ENCODE measurements at regions not wholly inside any gene's neighbourhood (a gene's known extent, or its start where the extent isn't known, plus 50 kb on each side); places are given as distances from the start of the nearest gene placed in this dataset.

DNA sequence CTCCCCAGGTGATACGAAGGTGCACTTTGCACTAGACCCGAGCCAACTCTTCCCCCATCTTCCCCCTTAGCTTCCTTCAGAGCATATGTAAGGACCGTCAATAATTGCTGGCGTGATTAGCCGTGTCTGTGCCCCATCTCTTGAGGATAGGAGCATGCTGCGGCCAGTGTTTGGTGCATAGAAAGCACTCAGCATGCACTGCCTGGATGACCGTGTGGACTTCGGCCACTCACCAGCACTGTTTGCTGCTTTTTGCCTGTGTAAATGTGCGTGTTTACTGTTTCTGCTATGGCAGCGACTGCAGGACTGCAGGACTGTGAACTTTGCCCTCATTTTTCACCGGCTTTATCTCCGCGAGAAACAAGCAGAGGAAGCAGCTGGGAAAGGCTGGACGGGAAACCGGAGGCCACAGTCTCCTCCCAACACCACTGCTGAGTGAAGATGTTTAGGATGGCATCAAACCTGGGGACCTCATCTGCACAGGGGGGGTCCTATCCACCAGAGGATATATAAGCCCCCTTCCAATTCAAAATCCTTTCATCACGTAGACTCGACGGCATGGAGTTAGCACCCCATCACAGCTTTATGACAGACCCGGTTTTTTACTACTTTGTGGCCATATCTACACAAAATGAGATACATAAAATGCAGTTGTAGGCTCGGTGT lies 150.6 kb upstream of the AFDN start (continued):
- peak; percentile 77; the same call in 1 of the 2 replicates for TF ChIP-seq ZNF709 (CRISPR knock-in tag; IDR thresholded peaks at IDR 0.05)
- no peak for TF ChIP-seq ZBTB44 (CRISPR knock-in tag; IDR thresholded peaks at IDR 0.05)
- peak; percentile 99 for TF ChIP-seq ZNF792 (CRISPR knock-in tag; IDR thresholded peaks at IDR 0.05)
- no peak; the same call in 1 of the 2 replicates for TF ChIP-seq AKNA (CRISPR knock-in tag; IDR thresholded peaks at IDR 0.05; ENCODE audit: borderline replicate concordance)
- peak; percentile 81; the same call in 1 of the 2 replicates for TF ChIP-seq ZNF121 (CRISPR knock-in tag; IDR thresholded peaks at IDR 0.05)
- peak; percentile 100 for TF ChIP-seq HDAC2 (CRISPR knock-in tag; IDR thresholded peaks at IDR 0.05)
- TF ChIP-seq NFIB (CRISPR knock-in tag; IDR thresholded peaks at IDR 0.05; ENCODE audit: borderline replicate concordance) = no peak
- peak; percentile 75 for TF ChIP-seq IKZF4 (CRISPR knock-in tag; IDR thresholded peaks at IDR 0.05; ENCODE audit: borderline replicate concordance, low read depth, not compliant biosample characterization)
- peak; percentile 99 for TF ChIP-seq ZKSCAN8 (CRISPR knock-in tag; IDR thresholded peaks at IDR 0.05; ENCODE audit: borderline replicate concordance)
- TF ChIP-seq ELF4 (CRISPR knock-in tag; IDR thresholded peaks at IDR 0.05; ENCODE audit: borderline replicate concordance) = 0 out of 2 replicates have a peak, but pooled peaks have one; percentile 56
- TF ChIP-seq ZNF567 (CRISPR knock-in tag; IDR thresholded peaks at IDR 0.05; ENCODE audit: borderline replicate concordance) = peak; percentile 93
- TF ChIP-seq KLF9 (CRISPR knock-in tag; IDR thresholded peaks at IDR 0.05; ENCODE audit: low read depth) = no peak; the same call in 1 of the 2 replicates
- TF ChIP-seq, protein P1, sequence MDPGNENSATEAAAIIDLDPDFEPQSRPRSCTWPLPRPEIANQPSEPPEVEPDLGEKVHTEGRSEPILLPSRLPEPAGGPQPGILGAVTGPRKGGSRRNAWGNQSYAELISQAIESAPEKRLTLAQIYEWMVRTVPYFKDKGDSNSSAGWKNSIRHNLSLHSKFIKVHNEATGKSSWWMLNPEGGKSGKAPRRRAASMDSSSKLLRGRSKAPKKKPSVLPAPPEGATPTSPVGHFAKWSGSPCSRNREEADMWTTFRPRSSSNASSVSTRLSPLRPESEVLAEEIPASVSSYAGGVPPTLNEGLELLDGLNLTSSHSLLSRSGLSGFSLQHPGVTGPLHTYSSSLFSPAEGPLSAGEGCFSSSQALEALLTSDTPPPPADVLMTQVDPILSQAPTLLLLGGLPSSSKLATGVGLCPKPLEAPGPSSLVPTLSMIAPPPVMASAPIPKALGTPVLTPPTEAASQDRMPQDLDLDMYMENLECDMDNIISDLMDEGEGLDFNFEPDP (CRISPR knock-in tag; conservative IDR thresholded peaks at IDR 0.05) = peak; percentile 92; the same call in 1 of the 2 replicates
- no peak for TF ChIP-seq ZNF570 (CRISPR knock-in tag; IDR thresholded peaks at IDR 0.05; ENCODE audit: borderline replicate concordance)
- no peak for TF ChIP-seq CHCHD3 (CRISPR knock-in tag; IDR thresholded peaks at IDR 0.05)
- no peak for TF ChIP-seq NR2F2 (IDR thresholded peaks at IDR 0.05; ENCODE audit: borderline replicate concordance, low read depth)
- peak; percentile 65; the same call in 1 of the 2 replicates for TF ChIP-seq ZNF607 (CRISPR knock-in tag; IDR thresholded peaks at IDR 0.05; ENCODE audit: borderline replicate concordance)
- no peak for TF ChIP-seq GRHL1 (CRISPR knock-in tag; conservative IDR thresholded peaks at IDR 0.05)
- TF ChIP-seq MXD4 (CRISPR knock-in tag; IDR thresholded peaks at IDR 0.05) = peak; percentile 77
